ENCODE measurements at regions not wholly inside any gene's neighbourhood (a gene's known extent, or its start where the extent isn't known, plus 50 kb on each side); places are given as distances from the start of the nearest gene placed in this dataset.

- Mint-ChIP-seq H3K27ac (no peak overlapping the region), H3K27me3 (no peaks in the 10 kb centered on the region), H3K36me3 (no peaks in the 10 kb centered on the region), H3K9me3 (peaks cover 3% of the 10 kb centered on the region), H3K4me1 (ENCODE audit: unreplicated experiment) (no peaks in the 10 kb centered on the region), H3K4me3 (no peak overlapping the region)
- DNase-seq (ENCODE audit: extremely low spot score, unreplicated experiment) = no peak
- TF ChIP-seq, protein P1, sequence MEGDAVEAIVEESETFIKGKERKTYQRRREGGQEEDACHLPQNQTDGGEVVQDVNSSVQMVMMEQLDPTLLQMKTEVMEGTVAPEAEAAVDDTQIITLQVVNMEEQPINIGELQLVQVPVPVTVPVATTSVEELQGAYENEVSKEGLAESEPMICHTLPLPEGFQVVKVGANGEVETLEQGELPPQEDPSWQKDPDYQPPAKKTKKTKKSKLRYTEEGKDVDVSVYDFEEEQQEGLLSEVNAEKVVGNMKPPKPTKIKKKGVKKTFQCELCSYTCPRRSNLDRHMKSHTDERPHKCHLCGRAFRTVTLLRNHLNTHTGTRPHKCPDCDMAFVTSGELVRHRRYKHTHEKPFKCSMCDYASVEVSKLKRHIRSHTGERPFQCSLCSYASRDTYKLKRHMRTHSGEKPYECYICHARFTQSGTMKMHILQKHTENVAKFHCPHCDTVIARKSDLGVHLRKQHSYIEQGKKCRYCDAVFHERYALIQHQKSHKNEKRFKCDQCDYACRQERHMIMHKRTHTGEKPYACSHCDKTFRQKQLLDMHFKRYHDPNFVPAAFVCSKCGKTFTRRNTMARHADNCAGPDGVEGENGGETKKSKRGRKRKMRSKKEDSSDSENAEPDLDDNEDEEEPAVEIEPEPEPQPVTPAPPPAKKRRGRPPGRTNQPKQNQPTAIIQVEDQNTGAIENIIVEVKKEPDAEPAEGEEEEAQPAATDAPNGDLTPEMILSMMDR (conservative IDR thresholded peaks at IDR 0.05) = no peak
These were observed 93.0 kb upstream of the ARHGAP24 start for GRCh38 chr4:85381968-85382367.

GRCh38 chr4:85391071-85391470 lies 83.9 kb upstream of the ARHGAP24 start:
- no peak for DNase-seq (ENCODE audit: extremely low spot score, unreplicated experiment)
- TF ChIP-seq, protein P1 (conservative IDR thresholded peaks at IDR 0.05) = no peak
- Mint-ChIP-seq H3K4me3 (no peak overlapping the region), H3K36me3 (no peaks in the 10 kb centered on the region), H3K9me3 (peaks cover 7% of the 10 kb centered on the region), H3K27me3 (no peaks in the 10 kb centered on the region), H3K4me1 (ENCODE audit: unreplicated experiment) (no peaks in the 10 kb centered on the region), H3K27ac (no peak overlapping the region)

DNA sequence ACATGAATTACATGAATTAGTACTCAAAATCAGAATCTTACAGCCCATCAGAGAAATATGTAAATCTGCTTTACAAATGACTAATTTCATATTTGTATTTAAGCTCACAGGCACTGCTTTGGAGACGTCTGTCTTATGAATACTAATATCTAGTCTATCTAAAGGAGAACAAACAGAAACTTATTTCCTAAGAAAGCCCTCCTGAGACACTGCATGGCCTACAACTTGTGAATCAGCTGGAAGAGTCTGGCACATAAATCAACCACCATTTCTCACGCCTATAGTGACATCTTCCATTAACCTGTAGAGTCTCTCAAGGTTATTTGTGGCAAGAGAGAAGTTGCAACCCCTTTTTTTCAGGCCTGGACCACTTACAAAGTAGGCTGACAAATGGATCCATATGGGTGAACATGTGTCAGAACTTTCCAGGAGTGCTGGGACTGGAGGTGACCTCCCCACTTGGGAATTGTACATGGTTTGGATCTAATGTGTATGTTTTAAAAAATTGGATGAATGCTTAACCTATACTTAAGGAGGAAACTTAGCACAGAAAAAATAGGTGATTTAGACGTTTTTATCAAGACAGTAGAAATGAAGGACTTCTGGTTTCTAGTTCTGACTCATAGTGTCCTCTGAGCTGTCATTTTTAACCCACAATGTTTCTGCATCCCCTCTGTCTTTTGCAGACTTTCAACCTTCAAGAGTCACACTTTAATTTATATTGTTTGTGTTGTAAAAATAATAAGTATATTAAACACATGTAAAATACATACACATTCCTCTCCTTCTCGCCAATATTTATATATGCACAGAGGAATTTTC lies 83.2 kb upstream of the ARHGAP24 start:
- H3K36me3 Mint-ChIP-seq = no peaks in the 10 kb centered on the region
- H3K4me1 Mint-ChIP-seq (ENCODE audit: unreplicated experiment) = no peaks in the 10 kb centered on the region
- no peak overlapping the region for H3K27ac Mint-ChIP-seq
- no peak overlapping the region for H3K4me3 Mint-ChIP-seq
- peaks cover 5% of the 10 kb centered on the region for H3K9me3 Mint-ChIP-seq
- no peaks in the 10 kb centered on the region for H3K27me3 Mint-ChIP-seq
- DNase-seq (ENCODE audit: extremely low spot score, unreplicated experiment) = no peak
- TF ChIP-seq, protein P1 (conservative IDR thresholded peaks at IDR 0.05) = no peak

DNA sequence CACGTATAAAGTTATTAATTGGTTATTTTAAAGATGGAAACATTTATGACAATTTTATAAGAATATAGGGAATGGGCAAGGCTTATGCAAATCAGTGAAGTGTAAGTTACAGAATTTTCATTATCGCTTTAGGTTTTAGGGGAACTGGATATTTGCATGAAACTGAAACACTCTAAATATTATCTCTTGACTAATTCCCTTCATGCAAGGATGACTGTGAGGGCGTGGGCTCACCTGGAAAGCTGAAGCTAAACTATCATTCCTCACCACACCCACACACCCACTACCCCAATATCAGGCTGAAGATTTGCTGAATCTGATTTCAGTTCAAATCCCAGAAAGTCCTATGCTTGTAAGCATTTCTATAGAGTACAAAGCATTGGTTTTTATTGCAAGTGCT lies 81.7 kb upstream of the ARHGAP24 start:
- H3K4me3 Mint-ChIP-seq = no peak overlapping the region
- H3K27ac Mint-ChIP-seq = no peak overlapping the region
- H3K9me3 Mint-ChIP-seq = no peaks in the 10 kb centered on the region
- no peaks in the 10 kb centered on the region for H3K4me1 Mint-ChIP-seq (ENCODE audit: unreplicated experiment)
- TF ChIP-seq, protein P1 (conservative IDR thresholded peaks at IDR 0.05) = no peak
- no peaks in the 10 kb centered on the region for H3K36me3 Mint-ChIP-seq
- no peaks in the 10 kb centered on the region for H3K27me3 Mint-ChIP-seq
- DNase-seq (ENCODE audit: extremely low spot score, unreplicated experiment) = no peak

DNA sequence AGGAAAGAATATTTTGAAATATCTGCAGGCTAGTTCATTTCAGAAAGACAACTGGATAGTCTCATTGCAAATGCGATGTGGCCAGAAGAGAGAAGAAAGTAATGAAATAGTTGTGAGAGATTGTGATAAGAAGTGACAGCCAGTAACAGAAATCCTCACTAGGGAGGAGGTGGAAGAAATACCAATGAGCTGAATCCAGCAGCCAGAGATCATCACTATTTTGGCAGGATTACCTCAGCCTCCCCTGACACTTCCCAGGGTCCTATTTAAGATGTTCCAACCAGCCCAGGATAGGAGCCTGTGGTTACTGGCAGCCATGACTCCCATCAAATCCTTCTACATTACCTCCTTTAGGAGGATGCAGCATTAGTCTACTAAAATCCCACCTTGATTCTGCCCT lies 76.7 kb upstream of the ARHGAP24 start:
- Mint-ChIP-seq H3K27me3 (no peaks in the 10 kb centered on the region), H3K27ac (no peak overlapping the region), H3K4me3 (no peak overlapping the region), H3K36me3 (no peaks in the 10 kb centered on the region), H3K9me3 (no peaks in the 10 kb centered on the region), H3K4me1 (ENCODE audit: unreplicated experiment) (no peaks in the 10 kb centered on the region)
- no peak for DNase-seq (ENCODE audit: extremely low spot score, unreplicated experiment)
- TF ChIP-seq, protein P1 (conservative IDR thresholded peaks at IDR 0.05) = no peak

All from type B pancreatic cell (in vitro differentiated cells).